A673 (cell line): ENCODE measurements at regions not wholly inside any gene's neighbourhood (a gene's known extent, or its start where the extent isn't known, plus 50 kb on each side); places are given as distances from the start of the nearest gene placed in this dataset.

Experiments used
- BruUV-seq: library from RNA; stranded (reverse); fragments of 400-500 nt; replicated peaks from 2 replicates; lab custom pipeline; 2021; lab: Mats Ljungman, UMichigan
- CTCF ChIA-PET: fragments of 300-600 bp; sonication (Branson Sonifier 250); formaldehyde crosslinking; loops from one replicate; lab custom pipeline; 2022; ENCODE audit warnings: antibody characterized with exemption; lab: Charles Lee
- POLR2A ChIA-PET: fragments of 300-600 bp; sonication (Branson Sonifier 250); formaldehyde crosslinking; loops from one replicate; lab custom pipeline; 2022; ENCODE audit warnings: antibody characterized with exemption; ENCODE audit not compliant: low non-redundant PET; lab: Charles Lee
- DNase-seq: peaks from one replicate; pipeline ENCODE4 v3.0.0-alpha.2; 2015; ENCODE audit warnings: low spot score
- H3K27ac ChIP-seq: fragments of 200-600 bp; sonication (generic); 2 replicates; pipeline ENCODE4 v1.5.1; 2016; ENCODE audit warnings: mixed run types, low read depth, mild to moderate bottlenecking, mixed read lengths, antibody characterized with exemption, low read length; ENCODE audit not compliant: poor library complexity, severe bottlenecking
- H3K27me3 ChIP-seq: fragments of 200-600 bp; sonication (generic); replicated peaks from 2 replicates; pipeline ENCODE4 v1.6.1; 2017; ENCODE audit warnings: mixed run types, low read depth, mild to moderate bottlenecking, mixed read lengths, antibody characterized with exemption, low read length; ENCODE audit not compliant: insufficient read depth, poor library complexity
- H3K36me3 ChIP-seq: fragments of 200-600 bp; sonication (generic); 2 replicates; pipeline ENCODE4 v1.6.1; 2016; ENCODE audit warnings: mixed run types, mild to moderate bottlenecking, mixed read lengths, antibody characterized with exemption, low read length; ENCODE audit not compliant: insufficient read depth, poor library complexity, severe bottlenecking
- H3K4me1 ChIP-seq: fragments of 200-600 bp; sonication (generic); 2 replicates; pipeline ENCODE4 v1.6.1; 2017; ENCODE audit warnings: mixed run types, mild to moderate bottlenecking, mixed read lengths, antibody characterized with exemption, low read length; ENCODE audit not compliant: insufficient read depth, poor library complexity, severe bottlenecking
- H3K4me3 ChIP-seq: fragments of 200-600 bp; sonication (generic); 2 replicates; pipeline ENCODE4 v1.5.1; 2016; ENCODE audit warnings: low read depth, mixed run types, mild to moderate bottlenecking, mixed read lengths, low read length; ENCODE audit not compliant: poor library complexity, severe bottlenecking
- H3K9me3 ChIP-seq: fragments of 200-600 bp; sonication (generic); 2 replicates; pipeline ENCODE4 v1.6.1; 2016; ENCODE audit warnings: mixed run types, low read depth, mild to moderate bottlenecking, mixed read lengths, antibody characterized with exemption, low read length; ENCODE audit not compliant: poor library complexity, severe bottlenecking
- CTCF ChIP-seq: fragments of 300-800, 200-600 bp; sonication (generic); conservative IDR thresholded peaks from 2 replicates; pipeline ENCODE4 v1.5.1; 2017; ENCODE audit warnings: low read depth, mild to moderate bottlenecking, antibody characterized with exemption, low read length, moderate library complexity, mixed read lengths
- EZH2 ChIP-seq: fragments of 200-600 bp; sonication (generic); IDR thresholded peaks from 2 replicates; pipeline ENCODE4 v1.6.1; 2017; ENCODE audit warnings: borderline replicate concordance, low read depth, mild to moderate bottlenecking, mixed read lengths, antibody characterized with exemption, low read length; ENCODE audit not compliant: poor library complexity, severe bottlenecking
- intact Hi-C: fragments of 100-400 bp; cut with micrococcal nuclease; formaldehyde crosslinking; loops from one replicate; pipeline ENCODE4 v1.10.0; 2022; ENCODE audit not compliant: unreplicated experiment

GRCh38 chr12:125533434-125534029, 468.3 kb downstream of the AACS start:
- Histone ChIP-seq H3K27me3 (peaks cover 3% of the 10 kb centered on the region), H3K27ac (no peak overlapping the region), H3K36me3 (no peaks in the 10 kb centered on the region), H3K4me3 (no peak overlapping the region), H3K9me3 (no peaks in the 10 kb centered on the region), H3K4me1 (no peaks in the 10 kb centered on the region)
- intact Hi-C loops: loop anchor here (2.0 to 5.0 kb wide), 7 partner anchors 239 to 1849 kb away; no protein-coding TSS in a partner anchor
- TF ChIP-seq EZH2 (no peak), CTCF (peak; percentile 84)
- DNase-seq: peak; percentile 68
- BruUV-seq: no TSS peak
- ChIA-PET POLR2A (no interaction called here), CTCF (no interaction called here)

- intact Hi-C loops: no loop called here
- BruUV-seq: no TSS peak
- no peak overlapping the region for H3K4me3 ChIP-seq
- ChIA-PET POLR2A (no interaction called here), CTCF (no interaction called here)
- peaks cover 3% of the 10 kb centered on the region for H3K27me3 ChIP-seq
- no peak for TF ChIP-seq CTCF
- TF ChIP-seq EZH2: no peak
- H3K9me3 ChIP-seq: no peaks in the 10 kb centered on the region
- H3K27ac ChIP-seq: no peak overlapping the region
- H3K4me1 ChIP-seq: no peaks in the 10 kb centered on the region
- no peak for DNase-seq
- no peaks in the 10 kb centered on the region for H3K36me3 ChIP-seq
Observed at GRCh38 chr12:125538401-125539199, 473.4 kb downstream of the AACS start.

- no TSS peak for BruUV-seq
- CTCF ChIA-PET: no interaction called here
- no peaks in the 10 kb centered on the region for H3K9me3 ChIP-seq
- H3K36me3 ChIP-seq: no peaks in the 10 kb centered on the region
- no peak for DNase-seq
- no peak overlapping the region for H3K27ac ChIP-seq
- no peaks in the 10 kb centered on the region for H3K4me1 ChIP-seq
- TF ChIP-seq EZH2 (no peak), CTCF (no peak)
- POLR2A ChIA-PET: no interaction called here
- intact Hi-C loops: no loop called here
- peaks cover 3% of the 10 kb centered on the region for H3K27me3 ChIP-seq
- no peak overlapping the region for H3K4me3 ChIP-seq
Observed at GRCh38 chr12:125540580-125541204, 475.5 kb downstream of the AACS start.
